GM21723 (cell line): ENCODE measurements at regions not wholly inside any gene's neighbourhood (a gene's known extent, or its start where the extent isn't known, plus 50 kb on each side); places are given as distances from the start of the nearest gene placed in this dataset.

Experiments
- ATAC-seq: cut with Tn5 transposase; IDR thresholded peaks from one replicate; pipeline ENCODE4 v1.9.1; 2021; ENCODE audit warnings: mild to moderate bottlenecking, moderate library complexity; ENCODE audit not compliant: unreplicated experiment

GRCh38 chr5:133715616-133716015 lies 103.3 kb upstream of the FSTL4 start:
- no peak for ATAC-seq

DNA sequence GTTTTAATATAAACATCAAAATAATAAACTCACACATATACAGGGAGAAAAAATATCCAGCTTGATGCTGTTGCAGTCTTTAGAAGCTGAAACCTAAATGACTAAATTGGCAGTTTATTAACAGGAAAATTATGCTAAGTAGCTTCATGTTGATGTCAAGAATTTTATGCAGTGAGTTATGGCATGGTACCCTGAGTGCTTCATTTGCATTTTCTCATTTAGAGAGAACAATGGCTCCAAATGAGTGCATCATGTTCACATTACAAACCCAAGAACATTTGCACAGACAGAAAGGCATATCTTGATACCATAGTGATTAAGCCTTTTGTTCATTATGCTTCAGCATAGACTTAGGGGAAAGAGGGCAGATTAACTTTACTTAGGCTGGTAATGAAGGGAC lies 102.9 kb upstream of the FSTL4 start:
- no peak for ATAC-seq

- ATAC-seq, result no peak
Measured at GRCh38 chr5:133714161-133714915, 102.0 kb upstream of the FSTL4 start.

DNA sequence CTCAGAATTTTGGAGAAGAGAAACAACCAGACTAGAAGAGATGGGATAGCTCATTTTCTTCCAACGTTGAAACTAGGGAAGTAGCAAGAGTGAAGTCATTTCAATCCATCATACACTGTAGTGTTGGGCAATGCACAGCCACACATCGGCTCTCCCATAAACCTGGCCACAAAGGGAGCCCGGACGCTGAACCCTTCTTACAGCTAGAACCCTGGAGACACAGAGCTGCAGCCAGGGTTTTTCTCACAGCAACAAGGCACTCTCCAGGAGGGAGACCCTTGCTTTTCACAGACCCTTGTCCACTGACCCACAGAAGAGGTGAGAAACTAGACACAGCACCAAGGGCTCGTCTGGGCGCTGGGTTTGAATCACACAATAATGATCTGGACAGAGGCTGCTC lies 101.4 kb upstream of the FSTL4 start:
- no peak for ATAC-seq

GRCh38 chr5:133713209-133713608 lies 100.9 kb upstream of the FSTL4 start:
- ATAC-seq, result no peak

- ATAC-seq, result no peak
Measured at GRCh38 chr5:133712562-133712961, 100.2 kb upstream of the FSTL4 start.

DNA sequence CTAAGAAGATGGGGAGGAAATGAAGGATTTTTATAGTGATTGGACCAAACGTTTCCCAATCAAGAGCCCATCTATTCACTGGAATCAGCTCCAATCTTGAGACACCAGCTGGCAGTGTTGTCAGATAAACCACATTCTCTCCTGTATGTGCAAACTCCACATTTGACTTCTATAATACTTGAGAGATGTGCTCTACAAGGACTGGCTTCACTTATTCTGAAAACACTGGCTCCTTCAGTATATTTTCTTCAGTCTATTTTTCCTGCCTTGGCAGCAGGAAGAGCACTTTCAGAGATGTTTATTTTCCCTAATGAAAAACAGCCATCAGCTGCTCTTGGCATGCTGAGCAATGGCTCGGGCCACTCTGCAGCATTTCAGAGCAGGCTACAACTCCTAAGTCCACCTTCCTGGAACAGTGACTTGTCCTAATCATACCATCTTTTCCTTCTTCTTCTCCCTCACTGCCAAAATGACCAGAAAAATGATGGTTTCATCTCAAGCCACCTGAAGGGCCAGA lies 96.9 kb upstream of the FSTL4 start:
- ATAC-seq, result no peak

DNA sequence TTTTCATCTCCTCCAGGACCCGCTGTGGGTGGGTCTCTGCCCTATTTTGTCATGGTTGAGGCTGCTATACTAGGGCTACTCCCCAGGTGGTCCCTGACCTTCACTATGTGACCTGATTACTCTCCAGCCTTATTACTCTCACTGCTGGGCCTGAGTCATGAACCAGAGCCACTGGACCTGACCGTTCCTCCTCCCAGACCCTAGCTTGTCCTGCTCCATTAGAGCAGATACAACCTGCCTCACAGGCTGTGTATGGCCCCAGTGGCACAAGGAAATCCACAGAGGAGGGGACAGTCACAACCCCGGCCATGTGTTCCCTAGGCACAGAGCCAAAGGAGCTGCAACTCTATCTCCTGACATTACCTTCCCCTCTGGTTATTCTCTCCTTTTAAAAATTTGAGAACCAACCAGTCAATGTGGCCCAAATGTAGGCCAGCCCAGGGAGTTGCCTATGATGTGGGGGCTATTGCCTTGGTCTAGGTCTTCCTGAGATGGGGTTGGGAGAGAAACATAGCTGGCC lies 96.0 kb upstream of the FSTL4 start:
- no peak for ATAC-seq

DNA sequence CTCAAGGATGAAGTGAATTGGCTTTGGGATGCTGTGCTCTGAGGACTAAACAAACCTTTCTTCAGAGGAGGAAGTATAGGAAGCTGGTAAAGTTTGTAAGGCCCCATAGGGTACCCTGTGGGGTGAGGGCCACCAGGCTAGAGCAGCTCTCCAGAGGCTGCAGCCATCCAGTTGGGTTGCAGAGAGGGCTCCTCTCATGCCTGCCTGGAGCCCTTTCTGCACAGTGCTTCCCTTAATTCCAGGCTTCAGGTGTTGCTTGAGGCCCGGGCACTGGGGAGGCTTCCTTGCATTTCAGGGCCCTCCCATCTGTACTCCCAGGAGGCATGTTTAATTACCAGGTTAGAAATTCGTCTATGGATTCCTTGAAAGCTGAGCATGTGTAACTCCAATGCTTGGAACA lies 95.3 kb upstream of the FSTL4 start:
- no peak for ATAC-seq

- ATAC-seq, result no peak
Measured at GRCh38 chr5:133706506-133707430, 94.4 kb upstream of the FSTL4 start.

DNA sequence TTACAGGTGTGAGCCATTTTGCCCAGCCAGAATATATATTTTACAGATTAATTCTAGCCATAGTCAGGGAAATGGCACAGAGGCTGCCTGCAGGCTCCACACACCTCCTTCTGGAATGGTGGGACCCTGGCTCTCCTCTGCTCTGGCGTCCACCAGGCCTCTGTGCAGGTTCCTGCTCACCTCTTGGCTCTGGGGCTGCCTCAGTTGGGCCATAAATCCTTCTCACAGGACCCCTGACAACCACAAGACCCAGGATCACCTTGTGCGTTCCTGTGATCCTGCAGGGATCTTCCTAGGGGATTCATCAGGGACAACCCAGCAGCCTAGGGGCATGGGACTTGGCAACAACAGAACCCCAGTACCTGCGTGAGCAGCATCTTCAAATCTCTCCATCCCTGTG lies 93.0 kb upstream of the FSTL4 start:
- ATAC-seq, result no peak

- ATAC-seq, result no peak
Measured at GRCh38 chr5:133704411-133704810, 92.1 kb upstream of the FSTL4 start.

- no peak for ATAC-seq
Measured at GRCh38 chr5:133703935-133704334, 91.6 kb upstream of the FSTL4 start.

GRCh38 chr5:133702791-133703770 lies 90.7 kb upstream of the FSTL4 start:
- ATAC-seq, result no peak

GRCh38 chr5:133701871-133702270 lies 89.5 kb upstream of the FSTL4 start:
- ATAC-seq, result no peak

GRCh38 chr5:133700251-133700650 lies 87.9 kb upstream of the FSTL4 start:
- ATAC-seq, result no peak

GRCh38 chr5:133698646-133699526 lies 86.5 kb upstream of the FSTL4 start:
- peak; percentile 75 for ATAC-seq

DNA sequence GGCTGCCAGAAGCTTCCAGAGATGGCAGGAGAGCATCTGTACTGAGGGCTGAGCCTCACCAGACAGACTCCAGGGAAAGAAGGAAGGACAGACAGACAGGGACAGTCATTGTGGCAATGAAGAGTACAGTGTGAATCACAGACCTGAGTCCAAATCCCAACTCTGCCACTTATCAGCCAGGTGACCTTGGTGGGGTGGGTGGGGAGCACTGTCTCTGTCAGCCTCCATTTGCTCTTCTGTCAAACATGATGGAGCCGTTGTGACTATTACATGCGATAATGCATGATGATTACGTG lies 85.9 kb upstream of the FSTL4 start:
- ATAC-seq, result no peak

- ATAC-seq, result no peak
Measured at GRCh38 chr5:133697536-133698258, 85.4 kb upstream of the FSTL4 start.
